ENCODE measurements at regions not wholly inside any gene's neighbourhood (a gene's known extent, or its start where the extent isn't known, plus 50 kb on each side); places are given as distances from the start of the nearest gene placed in this dataset.

DNA sequence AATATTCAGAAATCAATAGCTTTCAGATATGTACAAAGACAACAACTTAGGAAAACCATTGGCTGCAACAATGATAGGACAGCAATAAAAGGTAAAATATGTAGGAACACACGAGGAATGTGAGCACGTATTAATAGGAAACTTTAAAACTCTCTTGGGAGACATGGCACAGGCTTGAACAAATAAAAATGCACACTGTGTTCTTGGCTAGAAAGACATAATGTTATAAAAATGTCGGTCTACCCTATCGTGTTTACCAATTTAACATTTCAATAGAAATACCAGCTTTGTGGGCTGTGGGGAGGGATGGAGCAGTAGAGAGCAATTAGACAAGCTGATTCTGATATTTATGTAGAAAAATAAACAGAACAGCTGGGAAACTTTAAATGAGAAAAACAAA, 69.0 kb upstream of the FAM9B start:
- TF ChIP-seq, protein P1, sequence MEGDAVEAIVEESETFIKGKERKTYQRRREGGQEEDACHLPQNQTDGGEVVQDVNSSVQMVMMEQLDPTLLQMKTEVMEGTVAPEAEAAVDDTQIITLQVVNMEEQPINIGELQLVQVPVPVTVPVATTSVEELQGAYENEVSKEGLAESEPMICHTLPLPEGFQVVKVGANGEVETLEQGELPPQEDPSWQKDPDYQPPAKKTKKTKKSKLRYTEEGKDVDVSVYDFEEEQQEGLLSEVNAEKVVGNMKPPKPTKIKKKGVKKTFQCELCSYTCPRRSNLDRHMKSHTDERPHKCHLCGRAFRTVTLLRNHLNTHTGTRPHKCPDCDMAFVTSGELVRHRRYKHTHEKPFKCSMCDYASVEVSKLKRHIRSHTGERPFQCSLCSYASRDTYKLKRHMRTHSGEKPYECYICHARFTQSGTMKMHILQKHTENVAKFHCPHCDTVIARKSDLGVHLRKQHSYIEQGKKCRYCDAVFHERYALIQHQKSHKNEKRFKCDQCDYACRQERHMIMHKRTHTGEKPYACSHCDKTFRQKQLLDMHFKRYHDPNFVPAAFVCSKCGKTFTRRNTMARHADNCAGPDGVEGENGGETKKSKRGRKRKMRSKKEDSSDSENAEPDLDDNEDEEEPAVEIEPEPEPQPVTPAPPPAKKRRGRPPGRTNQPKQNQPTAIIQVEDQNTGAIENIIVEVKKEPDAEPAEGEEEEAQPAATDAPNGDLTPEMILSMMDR (IDR thresholded peaks at IDR 0.05) = no peak
- no peak for TF ChIP-seq POLR2A (IDR thresholded peaks at IDR 0.05)

Measured in adrenal gland (tissue), 5 donors.